ENCODE measurements at regions not wholly inside any gene's neighbourhood (a gene's known extent, or its start where the extent isn't known, plus 50 kb on each side); places are given as distances from the start of the nearest gene placed in this dataset.

GRCh38 chr4:110886270-110886669 lies 263.4 kb upstream of the PITX2 start:
- no peak for DNase-seq (ENCODE audit: low read depth)
- H3K4me3 ChIP-seq (ENCODE audit: control insufficient read depth, low read depth, low read length), result no peak overlapping the region
- TF ChIP-seq CTCF (conservative IDR thresholded peaks at IDR 0.05; ENCODE audit: control insufficient read depth, insufficient read depth, low read depth, low read length), result no peak

- H3K4me3 ChIP-seq (ENCODE audit: control insufficient read depth, low read depth, low read length), result no peak overlapping the region
- TF ChIP-seq CTCF (conservative IDR thresholded peaks at IDR 0.05; ENCODE audit: control insufficient read depth, insufficient read depth, low read depth, low read length), result no peak
- DNase-seq (ENCODE audit: low read depth), result no peak
Observed at GRCh38 chr4:110886856-110887255, 264.0 kb upstream of the PITX2 start.

GRCh38 chr4:110897784-110898183 lies 274.9 kb upstream of the PITX2 start:
- H3K4me3 ChIP-seq (ENCODE audit: control insufficient read depth, low read depth, low read length), result no peak overlapping the region
- no peak for TF ChIP-seq CTCF (conservative IDR thresholded peaks at IDR 0.05; ENCODE audit: control insufficient read depth, insufficient read depth, low read depth, low read length)
- DNase-seq (ENCODE audit: low read depth), result no peak

- H3K4me3 ChIP-seq (ENCODE audit: control insufficient read depth, low read depth, low read length), result no peak overlapping the region
- TF ChIP-seq CTCF (conservative IDR thresholded peaks at IDR 0.05; ENCODE audit: control insufficient read depth, insufficient read depth, low read depth, low read length), result no peak
- no peak for DNase-seq (ENCODE audit: low read depth)
Observed at GRCh38 chr4:110898290-110898689, 275.4 kb upstream of the PITX2 start.

- H3K4me3 ChIP-seq (ENCODE audit: control insufficient read depth, low read depth, low read length), result no peak overlapping the region
- no peak for DNase-seq (ENCODE audit: low read depth)
- no peak for TF ChIP-seq CTCF (conservative IDR thresholded peaks at IDR 0.05; ENCODE audit: control insufficient read depth, insufficient read depth, low read depth, low read length)
Observed at GRCh38 chr4:110900213-110900769, 277.4 kb upstream of the PITX2 start.

GRCh38 chr4:110902500-110902899 lies 279.6 kb upstream of the PITX2 start:
- DNase-seq (ENCODE audit: low read depth), result no peak
- no peak for TF ChIP-seq CTCF (conservative IDR thresholded peaks at IDR 0.05; ENCODE audit: control insufficient read depth, insufficient read depth, low read depth, low read length)
- no peak overlapping the region for H3K4me3 ChIP-seq (ENCODE audit: control insufficient read depth, low read depth, low read length)

All from fibroblast of mammary gland (primary cell).